ENCODE measurements at regions not wholly inside any gene's neighbourhood (a gene's known extent, or its start where the extent isn't known, plus 50 kb on each side); places are given as distances from the start of the nearest gene placed in this dataset.

- ChIA-PET CTCF (interaction anchor here (0.7 kb wide), 1 partner anchor 12 kb away, joined by 3 read pairs; no protein-coding TSS in a partner anchor), POLR2A (no interaction called here)
- no peak for TF ChIP-seq CTCF (IDR thresholded peaks at IDR 0.05; ENCODE audit: control extremely low read depth, extremely low read depth, low read depth, missing control alignments)
- DNase-seq (ENCODE audit: extremely low spot score), result no peak
Observed at GRCh38 chr5:164545507-164545906, 1040.1 kb downstream of the MAT2B start.

- ChIA-PET CTCF (interaction anchor here (1.4 kb wide), 1 partner anchor 10 kb away, joined by 3 read pairs; no protein-coding TSS in a partner anchor), POLR2A (no interaction called here)
- DNase-seq (ENCODE audit: extremely low spot score), result no peak
- no peak for TF ChIP-seq CTCF (IDR thresholded peaks at IDR 0.05; ENCODE audit: control extremely low read depth, extremely low read depth, low read depth, missing control alignments)
Observed at GRCh38 chr5:164553851-164554250, 1048.4 kb downstream of the MAT2B start.

GRCh38 chr5:164555809-164556208 is 1050.4 kb downstream of the MAT2B start:
- CTCF ChIA-PET, result no interaction called here
- POLR2A ChIA-PET, result no interaction called here
- no peak for DNase-seq (ENCODE audit: extremely low spot score)
- no peak for TF ChIP-seq CTCF (IDR thresholded peaks at IDR 0.05; ENCODE audit: control extremely low read depth, extremely low read depth, low read depth, missing control alignments)

- TF ChIP-seq CTCF (IDR thresholded peaks at IDR 0.05; ENCODE audit: control extremely low read depth, extremely low read depth, low read depth, missing control alignments), result no peak
- DNase-seq (ENCODE audit: extremely low spot score), result no peak
- ChIA-PET POLR2A (no interaction called here), CTCF (interaction anchor here (2.5 kb wide), 1 partner anchor 8 kb away, joined by 9 read pairs; no protein-coding TSS in a partner anchor)
Observed at GRCh38 chr5:164560216-164560615, 1054.8 kb downstream of the MAT2B start.

GRCh38 chr5:164561933-164562872 is 1056.8 kb downstream of the MAT2B start:
- ChIA-PET POLR2A (no interaction called here), CTCF (no interaction called here)
- TF ChIP-seq CTCF (IDR thresholded peaks at IDR 0.05; ENCODE audit: control extremely low read depth, extremely low read depth, low read depth, missing control alignments), result no peak
- DNase-seq (ENCODE audit: extremely low spot score), result no peak

GRCh38 chr5:164563370-164563769 is 1058.0 kb downstream of the MAT2B start:
- POLR2A ChIA-PET, result interaction anchor here (0.6 kb wide), 1 partner anchor 838 kb away, joined by 3 read pairs; no protein-coding TSS in a partner anchor
- DNase-seq (ENCODE audit: extremely low spot score), result no peak
- CTCF ChIA-PET, result interaction anchor here (1.1 kb wide), 1 partner anchor 9 kb away, joined by 3 read pairs; no protein-coding TSS in a partner anchor

More at GRCh38 chr5:164563370-164563769, 1058.0 kb downstream of the MAT2B start:
- no peak for TF ChIP-seq CTCF (IDR thresholded peaks at IDR 0.05; ENCODE audit: control extremely low read depth, extremely low read depth, low read depth, missing control alignments)

Data from GM10248 (cell line).